T-cell (primary cell): ENCODE measurements at regions not wholly inside any gene's neighbourhood (a gene's known extent, or its start where the extent isn't known, plus 50 kb on each side); places are given as distances from the start of the nearest gene placed in this dataset.
"Not testable (repeated sequence)": the region's sequence is repeated elsewhere in the genome, so short reads cannot be mapped to it uniquely, and the experiment has no call there.

Source experiments
- ATAC-seq, 4 experiments: fragments of 200-7000 bp in 3 of 4; fragments of 150-1000 bp in 1 of 4; cut with Tn5 transposase; replicated peaks in 1 of 4; 1 replicate in 3 of 4; 2 replicates in 1 of 4; pipeline ENCODE4 v1.10.0; 2021; ENCODE audit warnings: moderate library complexity in 3 of 4, mild to moderate bottlenecking in 2 of 4, moderate number of reproducible peaks in 1 of 4
- CTCF ChIA-PET, 2 donors: fragments of 300-600 bp; sonication (Branson Sonifier 250); formaldehyde crosslinking; loops; one replicate each; lab custom pipeline; 2022; ENCODE audit warnings: antibody characterized with exemption in 2 of 2; lab: Charles Lee
- POLR2A ChIA-PET, 2 donors: fragments of 300-600 bp; sonication (Branson Sonifier 250); formaldehyde crosslinking; loops; one replicate each; lab custom pipeline; 2022; ENCODE audit warnings: antibody characterized with exemption in 2 of 2; lab: Charles Lee
- DNase-seq, 35 experiments: peaks; one replicate each; pipeline versions ENCODE4 v3.0.0 to v3.0.0-alpha.2; 2013 to 2023
- H3K27ac ChIP-seq: one replicate; pipeline ENCODE4 v1.5.1; 2013; ENCODE audit warnings: low read length
- H3K27me3 ChIP-seq, 2 experiments: replicated peaks in 1 of 2; 1 replicate in 1 of 2; 2 replicates in 1 of 2; pipeline versions ENCODE4 v1.6.1 to v1.7.0; 2013; ENCODE audit warnings: low read length in 1 of 2, mixed read lengths in 1 of 2; ENCODE audit not compliant: control insufficient read depth in 2 of 2, insufficient read depth in 2 of 2; ENCODE audit errors: extremely low read depth in 1 of 2
- H3K36me3 ChIP-seq, 2 donors: 1 replicate in 1 of 2; 2 replicates in 1 of 2; pipeline versions ENCODE4 v1.6.1 to v1.7.0; 2013; ENCODE audit warnings: low read length in 1 of 2; ENCODE audit not compliant: control insufficient read depth in 2 of 2, insufficient read depth in 1 of 2; ENCODE audit errors: extremely low read depth in 1 of 2
- H3K4me1 ChIP-seq, 2 experiments: 1 replicate in 1 of 2; 2 replicates in 1 of 2; pipeline versions ENCODE4 v1.6.1 to v1.7.0; 2013; ENCODE audit warnings: low read length in 2 of 2, mixed read lengths in 1 of 2; ENCODE audit not compliant: insufficient read depth in 2 of 2, control insufficient read depth in 1 of 2; ENCODE audit errors: extremely low read depth in 1 of 2
- H3K4me3 ChIP-seq, 2 donors: 1 replicate in 1 of 2; 2 replicates in 1 of 2; pipeline versions ENCODE4 v1.5.1 to v1.7.0; 2013; ENCODE audit warnings: mild to moderate bottlenecking in 2 of 2, low read length in 1 of 2, moderate library complexity in 1 of 2; ENCODE audit not compliant: control insufficient read depth in 1 of 2; ENCODE audit errors: extremely low read depth in 1 of 2
- H3K9me3 ChIP-seq: 2 replicates; pipeline ENCODE4 v1.7.0; 2013
- H3K27ac Mint-ChIP-seq, 2 donors: one replicate each; pipeline ENCODE4 v1.8.0; 2020 to 2021; ENCODE audit warnings: mild to moderate bottlenecking in 2 of 2, mixed read lengths in 2 of 2
- H3K27me3 Mint-ChIP-seq, 2 donors: one replicate each; pipeline ENCODE4 v1.8.0; 2021 to 2022; ENCODE audit warnings: mixed read lengths in 2 of 2
- H3K36me3 Mint-ChIP-seq: one replicate; pipeline ENCODE4 v1.8.0; 2021; ENCODE audit warnings: mixed read lengths
- H3K4me1 Mint-ChIP-seq, 3 donors: one replicate each; pipeline ENCODE4 v1.8.0; 2020 to 2022; ENCODE audit warnings: mixed read lengths in 3 of 3, mild to moderate bottlenecking in 1 of 3
- H3K4me3 Mint-ChIP-seq, 3 donors: one replicate each; pipeline ENCODE4 v1.8.0; 2020 to 2022; ENCODE audit warnings: mild to moderate bottlenecking in 3 of 3, mixed read lengths in 3 of 3, moderate library complexity in 3 of 3
- H3K9me3 Mint-ChIP-seq, 3 donors: one replicate each; pipeline ENCODE4 v1.8.0; 2020 to 2022; ENCODE audit warnings: mixed read lengths in 3 of 3
- WGBS: methylation state at CpG from one replicate; pipeline ENCODE4 v1.1.5; 2013; ENCODE audit warnings: missing lambda C conversion rate; ENCODE audit not compliant: insufficient coverage; 5-methylcytosine and 5-hydroxymethylcytosine counted together

DNA sequence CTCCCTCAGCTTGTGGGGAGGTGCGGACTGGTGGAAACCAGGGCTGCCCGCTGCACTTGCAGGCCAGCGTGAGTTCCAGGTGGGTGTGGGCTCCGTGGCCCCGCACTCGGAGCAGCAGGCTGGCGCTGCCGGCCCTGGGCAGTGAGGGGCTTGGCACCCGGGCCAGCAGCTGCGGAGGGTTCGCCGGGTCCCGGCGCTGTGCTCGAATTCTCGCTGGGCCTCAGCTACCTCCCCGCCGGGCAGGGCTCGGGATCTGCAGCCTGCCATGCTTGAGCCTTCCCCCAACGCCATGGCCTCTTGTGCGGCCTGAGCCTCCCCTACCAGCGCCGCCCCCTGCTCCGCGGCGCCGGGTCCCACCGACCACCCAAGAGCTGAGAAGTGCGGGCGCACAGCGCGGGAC lies 71.6 kb upstream of the ADGRL1 start:
- no peak for DNase-seq
- Histone ChIP-seq H3K9me3 (no peaks in the 10 kb centered on the region), H3K4me3 (no peak overlapping the region), H3K27me3 (no peaks in the 10 kb centered on the region), H3K27ac (no peak overlapping the region), H3K4me1 (peaks cover 0 to 14% of the 10 kb centered on the region in 2 experiments), H3K36me3 (no peaks in the 10 kb centered on the region)
- Mint-ChIP-seq H3K4me3 (no peak overlapping the region), H3K4me1 (peaks cover 13 to 30% (median 20%) of the 10 kb centered on the region in 3 donors), H3K27ac (no peak overlapping the region), H3K9me3 (peaks cover 0 to 4% (median 0%) of the 10 kb centered on the region in 3 donors), H3K27me3 (peaks cover 0 to 4% of the 10 kb centered on the region in 2 donors), H3K36me3 (no peaks in the 10 kb centered on the region)
- ChIA-PET CTCF (interaction anchor here in 1 of 2 donors (0.6 kb wide), 1 partner anchor 225 kb away, joined by 3 read pairs; no protein-coding TSS in a partner anchor), POLR2A (no interaction called here)
- no peak for ATAC-seq
- 96% methylated on average over 28 of the region's 32 CpGs for WGBS

DNA sequence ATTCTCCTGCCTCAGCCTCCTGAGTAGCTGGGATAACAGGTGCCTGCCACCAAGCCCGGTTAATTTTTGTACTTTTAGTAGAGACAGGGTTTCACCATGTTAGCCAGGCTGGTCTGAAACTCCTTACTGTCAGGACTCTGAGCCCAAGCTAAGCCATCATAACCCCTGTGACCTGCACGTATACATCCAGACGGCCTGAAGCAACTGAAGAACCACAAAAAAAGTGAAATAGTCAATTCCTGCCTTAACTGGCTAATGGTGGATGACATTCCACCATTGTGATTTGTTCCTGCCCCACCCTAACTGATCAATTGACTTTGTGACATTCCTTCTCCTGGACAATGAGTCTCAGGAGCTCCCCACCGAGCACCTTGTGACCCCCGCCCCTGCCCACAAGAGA lies 69.9 kb upstream of the ADGRL1 start:
- H3K9me3 Mint-ChIP-seq, H3K36me3 ChIP-seq, H3K27me3 Mint-ChIP-seq, POLR2A ChIA-PET, H3K9me3 ChIP-seq, H3K27ac ChIP-seq, H3K27me3 ChIP-seq, DNase-seq, H3K4me3 ChIP-seq, ATAC-seq, H3K27ac Mint-ChIP-seq, H3K36me3 Mint-ChIP-seq: not testable (repeated sequence)
- H3K4me1 ChIP-seq: peaks cover 0 to 14% of the 10 kb centered on the region in 2 experiments
- WGBS: 85% methylated on average over 3 of the region's 5 CpGs
- CTCF ChIA-PET: interaction anchor here (0.6 to 1.1 kb wide), 4 partner anchors 65 to 976 kb away, joined by 3 to 7 read pairs (median 4); no protein-coding TSS in a partner anchor
- Mint-ChIP-seq H3K4me3 (peak overlapping the region in 1 of 3 donors; percentile 67), H3K4me1 (peaks cover 13 to 30% (median 18%) of the 10 kb centered on the region in 3 donors)

DNA sequence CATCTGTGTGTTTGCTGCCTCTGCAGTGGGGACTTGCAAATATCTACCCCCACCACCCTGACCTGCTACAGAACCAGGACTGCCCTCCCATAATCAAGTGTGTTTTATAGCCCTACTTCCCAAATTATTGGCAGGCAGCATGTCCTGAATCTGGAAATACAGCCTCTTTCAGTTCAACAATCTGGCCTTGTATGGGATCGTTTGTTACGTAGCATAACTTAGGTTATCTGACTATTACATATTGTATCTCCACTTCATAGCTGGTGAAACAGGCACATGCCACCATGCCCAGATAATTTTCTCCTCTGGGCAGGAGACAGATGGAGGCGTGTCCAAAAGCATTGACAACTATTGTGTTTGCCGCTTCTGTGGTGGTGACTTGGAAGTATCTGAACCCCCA lies 66.7 kb upstream of the ADGRL1 start:
- Mint-ChIP-seq H3K27me3 (no peaks in the 10 kb centered on the region), H3K4me1 (peaks cover 13 to 30% (median 18%) of the 10 kb centered on the region in 3 donors), H3K9me3 (peaks cover 0 to 4% (median 0%) of the 10 kb centered on the region in 3 donors), H3K36me3 (no peaks in the 10 kb centered on the region), H3K4me3 (no peak overlapping the region), H3K27ac (no peak overlapping the region)
- DNase-seq (no peak), ATAC-seq (no peak)
- peaks cover 0 to 14% of the 10 kb centered on the region in 2 experiments for H3K4me1 ChIP-seq
- H3K9me3 ChIP-seq: no peaks in the 10 kb centered on the region
- no peak overlapping the region for H3K4me3 ChIP-seq
- H3K27me3 ChIP-seq: no peaks in the 10 kb centered on the region
- ChIA-PET CTCF (no interaction called here), POLR2A (interaction anchor here in 1 of 2 donors (0.6 kb wide), 1 partner anchor 135 kb away, joined by 4 read pairs; no protein-coding TSS in a partner anchor)
- no peak overlapping the region for H3K27ac ChIP-seq
- no peaks in the 10 kb centered on the region for H3K36me3 ChIP-seq
- whole genome bisulfite sequencing: no CpG with 5 or more reads among the region's 4 CpGs

DNA sequence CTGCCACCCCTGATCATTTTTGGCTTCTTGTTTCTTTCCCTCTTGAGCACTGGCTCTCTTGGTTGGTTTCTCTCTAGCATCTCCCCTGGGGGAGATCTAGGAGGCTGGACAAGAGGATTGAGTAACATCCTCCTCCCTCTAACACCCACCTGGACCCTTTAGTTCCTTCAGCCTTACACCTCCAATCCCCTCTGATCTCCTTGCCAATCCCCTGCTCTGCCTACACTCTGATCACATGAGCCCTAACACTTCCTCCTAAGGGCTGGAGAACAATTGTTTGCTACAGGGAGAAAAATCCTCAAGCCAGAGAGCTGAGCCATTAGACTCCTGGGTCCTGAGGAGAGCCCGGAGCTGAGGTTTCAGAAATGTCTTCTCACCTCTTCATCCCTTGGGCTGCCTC lies 65.9 kb upstream of the ADGRL1 start:
- ATAC-seq (no peak), DNase-seq (no peak)
- ChIA-PET POLR2A (interaction anchor here in 1 of 2 donors (0.6 kb wide), 1 partner anchor 136 kb away, joined by 4 read pairs; no protein-coding TSS in a partner anchor), CTCF (no interaction called here)
- Mint-ChIP-seq H3K27ac (no peak overlapping the region), H3K9me3 (peaks cover 0 to 4% (median 0%) of the 10 kb centered on the region in 3 donors), H3K36me3 (no peaks in the 10 kb centered on the region), H3K27me3 (no peaks in the 10 kb centered on the region), H3K4me3 (no peak overlapping the region), H3K4me1 (peaks cover 13 to 29% (median 17%) of the 10 kb centered on the region in 3 donors)
- H3K9me3 ChIP-seq: no peaks in the 10 kb centered on the region
- no peaks in the 10 kb centered on the region for H3K36me3 ChIP-seq
- H3K27me3 ChIP-seq: no peaks in the 10 kb centered on the region
- peaks cover 0 to 14% of the 10 kb centered on the region in 2 experiments for H3K4me1 ChIP-seq
- no peak overlapping the region for H3K4me3 ChIP-seq
- no peak overlapping the region for H3K27ac ChIP-seq
- 50% methylated on average over 1 of the region's 1 CpG for WGBS

DNA sequence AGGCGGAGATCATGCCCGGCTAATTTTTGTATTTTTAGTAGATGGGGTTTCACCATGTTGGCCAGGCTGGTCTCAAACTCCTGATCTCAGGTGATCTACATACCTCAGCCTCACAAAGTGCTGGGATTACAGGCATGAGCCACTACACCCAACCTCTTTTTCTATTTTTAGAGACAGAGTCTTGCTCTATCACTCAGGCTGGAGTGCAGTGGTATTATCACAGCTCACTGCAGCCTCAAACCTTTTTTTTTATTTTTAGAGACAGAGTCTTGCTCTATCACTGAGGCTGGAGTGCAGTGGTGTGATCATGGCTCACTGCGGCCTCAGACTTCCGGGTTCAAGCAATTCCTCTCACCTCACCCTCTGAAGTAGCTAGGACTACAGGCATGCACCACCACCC lies 64.6 kb upstream of the ADGRL1 start:
- ChIA-PET CTCF (interaction anchor here in 1 of 2 donors (0.6 kb wide), 1 partner anchor 261 kb away, joined by 5 read pairs; no protein-coding TSS in a partner anchor), POLR2A (interaction anchor here in 1 of 2 donors (0.6 kb wide), 2 partner anchors 102 to 118 kb away, joined by 3 to 6 read pairs; no protein-coding TSS in a partner anchor)
- no CpG with 5 or more reads among the region's 4 CpGs for WGBS
- not testable (repeated sequence) for H3K27ac Mint-ChIP-seq, H3K4me3 Mint-ChIP-seq, DNase-seq, H3K4me3 ChIP-seq, H3K36me3 ChIP-seq, H3K27me3 ChIP-seq, H3K27me3 Mint-ChIP-seq, ATAC-seq, H3K9me3 ChIP-seq, H3K9me3 Mint-ChIP-seq, H3K36me3 Mint-ChIP-seq, H3K27ac ChIP-seq
- peaks cover 12 to 20% (median 17%) of the 10 kb centered on the region in 3 donors for H3K4me1 Mint-ChIP-seq
- H3K4me1 ChIP-seq: peaks cover 0 to 13% of the 10 kb centered on the region in 2 experiments

DNA sequence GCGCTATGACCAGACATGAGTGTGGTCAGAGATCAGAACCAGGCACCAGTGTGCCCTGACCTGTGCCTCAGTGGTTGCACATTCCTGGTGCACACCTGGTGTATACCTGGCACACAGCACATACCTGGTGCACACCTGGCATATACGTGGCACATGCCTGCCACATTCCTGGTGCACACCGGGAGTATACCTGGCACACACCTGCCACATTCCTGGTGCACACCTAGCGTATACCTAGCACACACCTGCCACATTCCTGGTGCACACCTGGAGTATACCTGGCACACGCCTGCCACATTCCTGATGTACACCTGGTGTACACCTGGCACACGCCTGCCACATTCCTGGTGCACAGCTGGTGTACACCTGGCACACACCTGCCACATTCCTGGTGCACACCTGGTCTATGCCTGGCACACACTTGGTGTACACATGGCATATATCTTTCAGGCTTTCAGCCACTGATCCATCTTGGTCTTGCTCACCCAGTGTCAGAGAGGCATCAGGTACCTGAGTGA lies 61.3 kb upstream of the ADGRL1 start:
- H3K27ac Mint-ChIP-seq: no peak overlapping the region
- no peak for ATAC-seq
- H3K4me1 Mint-ChIP-seq: no peaks in the 10 kb centered on the region
- H3K27me3 ChIP-seq: peaks cover 0 to 3% of the 10 kb centered on the region in 2 experiments
- no peaks in the 10 kb centered on the region for H3K4me1 ChIP-seq
- no peaks in the 10 kb centered on the region for H3K9me3 ChIP-seq
- no peaks in the 10 kb centered on the region for H3K36me3 ChIP-seq
- DNase-seq: no peak
- H3K27ac ChIP-seq: no peak overlapping the region
- ChIA-PET CTCF (no interaction called here), POLR2A (no interaction called here)
- 87% methylated on average over 6 of the region's 6 CpGs for WGBS
- no peak overlapping the region for H3K4me3 Mint-ChIP-seq
- H3K9me3 Mint-ChIP-seq: no peaks in the 10 kb centered on the region
- H3K27me3 Mint-ChIP-seq: peaks cover 0 to 2% of the 10 kb centered on the region in 2 donors
- no peak overlapping the region for H3K4me3 ChIP-seq
- H3K36me3 Mint-ChIP-seq: no peaks in the 10 kb centered on the region
